HEK293T (cell line): ENCODE measurements at regions not wholly inside any gene's neighbourhood (a gene's known extent, or its start where the extent isn't known, plus 50 kb on each side); places are given as distances from the start of the nearest gene placed in this dataset.

Experiments
- FOXA1 ChIP-seq: fragments of 450-650 bp; IDR thresholded peaks from 2 replicates; pipeline ENCODE4 v1.6.1; 2016; ENCODE audit warnings: mild to moderate bottlenecking
- FOXM1 ChIP-seq: fragments of 450-650 bp; IDR thresholded peaks from 2 replicates; pipeline ENCODE4 v1.6.1; 2017; ENCODE audit warnings: mild to moderate bottlenecking, borderline replicate concordance
- L3MBTL2 ChIP-seq: fragments of 450-650 bp; conservative IDR thresholded peaks from 2 replicates; pipeline ENCODE4 v1.6.1; 2016; ENCODE audit warnings: mild to moderate bottlenecking
- LEF1 ChIP-seq: fragments of 450-650 bp; IDR thresholded peaks from 2 replicates; pipeline ENCODE4 v1.6.1; 2017; ENCODE audit warnings: mild to moderate bottlenecking, borderline replicate concordance
- PKNOX1 ChIP-seq: fragments of 450-650 bp; IDR thresholded peaks from 2 replicates; pipeline ENCODE4 v1.6.1; 2016
- SUZ12 ChIP-seq: fragments of 450-650 bp; IDR thresholded peaks from 2 replicates; pipeline ENCODE4 v1.6.1; 2016; ENCODE audit warnings: mild to moderate bottlenecking
- TARDBP ChIP-seq: fragments of 450-650 bp; IDR thresholded peaks from 2 replicates; pipeline ENCODE4 v1.6.1; 2016

DNA sequence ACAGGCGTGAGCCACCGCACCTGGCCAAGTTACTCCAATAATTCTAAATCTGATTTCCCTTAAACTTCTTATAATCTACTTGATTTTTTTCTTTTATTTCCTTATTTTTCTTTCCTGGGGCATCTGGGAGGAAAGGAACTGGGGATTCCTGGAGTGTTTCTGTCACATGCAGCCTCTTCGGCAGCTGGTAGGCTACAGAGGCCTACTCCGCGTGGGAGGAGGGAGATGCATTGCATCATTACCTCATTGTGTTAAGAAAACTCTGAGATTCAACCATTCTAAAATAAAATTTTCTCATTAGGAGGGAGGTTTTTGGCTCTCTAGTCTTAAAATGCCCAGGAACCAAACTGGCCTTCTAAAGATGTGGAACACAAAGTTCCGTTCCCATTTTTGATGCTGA lies 64.0 kb downstream of the SOX9 start:
- TF ChIP-seq FOXM1 (no peak), PKNOX1 (no peak), TARDBP (no peak), SUZ12 (no peak), L3MBTL2 (no peak), LEF1 (no peak), FOXA1 (no peak)
